ENCODE measurements at regions not wholly inside any gene's neighbourhood (a gene's known extent, or its start where the extent isn't known, plus 50 kb on each side); places are given as distances from the start of the nearest gene placed in this dataset.

DNA sequence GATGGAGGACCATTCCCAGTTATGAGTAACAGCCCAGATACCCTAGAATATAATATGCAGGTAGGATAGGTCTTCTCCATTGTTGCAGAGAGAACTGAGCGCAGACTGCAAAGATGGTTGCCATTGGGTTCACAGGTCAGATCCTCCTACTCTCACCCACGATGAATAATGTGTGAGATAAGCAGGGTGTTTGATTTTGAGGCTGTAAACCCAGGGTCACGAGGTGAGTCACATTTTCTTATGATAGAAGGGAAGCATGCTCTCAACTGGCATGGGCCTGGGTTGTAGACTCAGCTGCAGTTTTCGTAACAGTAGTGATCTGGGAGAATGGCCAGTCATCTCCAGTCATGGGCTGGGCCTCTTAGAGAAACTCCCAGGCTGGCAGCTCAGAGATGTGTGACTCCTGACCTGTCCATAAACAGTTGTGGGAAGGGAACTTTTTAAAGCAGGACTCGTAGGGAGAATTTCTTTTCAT is 74.2 kb downstream of the CD164 start (continued):
- TF ChIP-seq ZNF644 (tag; IDR thresholded peaks at IDR 0.05; ENCODE audit: low read depth) (peak; percentile 91), ZNF146 (CRISPR knock-in tag; IDR thresholded peaks at IDR 0.05; ENCODE audit: unreplicated experiment) (no peak), GABPA (tag; conservative IDR thresholded peaks at IDR 0.05; ENCODE audit: low read depth) (peak; percentile 25; the same call in 1 of the 2 replicates), PTTG1 (tag; IDR thresholded peaks at IDR 0.05; ENCODE audit: low read depth) (peak; percentile 79), LCOR (CRISPR knock-in tag; IDR thresholded peaks at IDR 0.05) (peak; percentile 42; the same call in 1 of the 2 replicates), FOXJ2 (tag; IDR thresholded peaks at IDR 0.05) (no peak; the same call in 1 of the 2 replicates), MED1 (CRISPR knock-in tag; IDR thresholded peaks at IDR 0.05; ENCODE audit: borderline replicate concordance) (no peak), MYNN (IDR thresholded peaks at IDR 0.05) (peak; percentile 83), MYNN (CRISPR knock-in tag; IDR thresholded peaks at IDR 0.05) (no peak), C11orf30 (IDR thresholded peaks at IDR 0.05; ENCODE audit: low read depth) (no peak), ZBTB7A (IDR thresholded peaks at IDR 0.05; ENCODE audit: borderline replicate concordance, control insufficient read depth, low read depth, low read length) (no peak), TAL1 (IDR thresholded peaks at IDR 0.05) (peak; percentile 65), HNRNPL (IDR thresholded peaks at IDR 0.05; ENCODE audit: low read depth, low read length) (no peak; the same call in 1 of the 2 replicates), XRCC5 (IDR thresholded peaks at IDR 0.05; ENCODE audit: low read depth, low read length) (no peak), SREBF2 (CRISPR knock-in tag; IDR thresholded peaks at IDR 0.05) (no peak), THRAP3 (IDR thresholded peaks at IDR 0.05; ENCODE audit: borderline replicate concordance) (no peak), KLF16 (IDR thresholded peaks at IDR 0.05) (peak; percentile 89), PYGO2 (tag; IDR thresholded peaks at IDR 0.05) (peak; percentile 87), ZNF696 (CRISPR knock-in tag; conservative IDR thresholded peaks at IDR 0.05) (no peak), ARHGAP35 (IDR thresholded peaks at IDR 0.05; ENCODE audit: partially characterized antibody) (no peak)
- TF ChIP-seq, protein P1, sequence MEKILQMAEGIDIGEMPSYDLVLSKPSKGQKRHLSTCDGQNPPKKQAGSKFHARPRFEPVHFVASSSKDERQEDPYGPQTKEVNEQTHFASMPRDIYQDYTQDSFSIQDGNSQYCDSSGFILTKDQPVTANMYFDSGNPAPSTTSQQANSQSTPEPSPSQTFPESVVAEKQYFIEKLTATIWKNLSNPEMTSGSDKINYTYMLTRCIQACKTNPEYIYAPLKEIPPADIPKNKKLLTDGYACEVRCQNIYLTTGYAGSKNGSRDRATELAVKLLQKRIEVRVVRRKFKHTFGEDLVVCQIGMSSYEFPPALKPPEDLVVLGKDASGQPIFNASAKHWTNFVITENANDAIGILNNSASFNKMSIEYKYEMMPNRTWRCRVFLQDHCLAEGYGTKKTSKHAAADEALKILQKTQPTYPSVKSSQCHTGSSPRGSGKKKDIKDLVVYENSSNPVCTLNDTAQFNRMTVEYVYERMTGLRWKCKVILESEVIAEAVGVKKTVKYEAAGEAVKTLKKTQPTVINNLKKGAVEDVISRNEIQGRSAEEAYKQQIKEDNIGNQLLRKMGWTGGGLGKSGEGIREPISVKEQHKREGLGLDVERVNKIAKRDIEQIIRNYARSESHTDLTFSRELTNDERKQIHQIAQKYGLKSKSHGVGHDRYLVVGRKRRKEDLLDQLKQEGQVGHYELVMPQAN (IDR thresholded peaks at IDR 0.05; ENCODE audit: borderline replicate concordance) = no peak
- TF ChIP-seq, protein P2, sequence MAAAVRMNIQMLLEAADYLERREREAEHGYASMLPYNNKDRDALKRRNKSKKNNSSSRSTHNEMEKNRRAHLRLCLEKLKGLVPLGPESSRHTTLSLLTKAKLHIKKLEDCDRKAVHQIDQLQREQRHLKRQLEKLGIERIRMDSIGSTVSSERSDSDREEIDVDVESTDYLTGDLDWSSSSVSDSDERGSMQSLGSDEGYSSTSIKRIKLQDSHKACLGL (CRISPR knock-in tag; IDR thresholded peaks at IDR 0.05; ENCODE audit: borderline replicate concordance, poor library complexity, severe bottlenecking) = no peak
- TF ChIP-seq, protein P3, sequence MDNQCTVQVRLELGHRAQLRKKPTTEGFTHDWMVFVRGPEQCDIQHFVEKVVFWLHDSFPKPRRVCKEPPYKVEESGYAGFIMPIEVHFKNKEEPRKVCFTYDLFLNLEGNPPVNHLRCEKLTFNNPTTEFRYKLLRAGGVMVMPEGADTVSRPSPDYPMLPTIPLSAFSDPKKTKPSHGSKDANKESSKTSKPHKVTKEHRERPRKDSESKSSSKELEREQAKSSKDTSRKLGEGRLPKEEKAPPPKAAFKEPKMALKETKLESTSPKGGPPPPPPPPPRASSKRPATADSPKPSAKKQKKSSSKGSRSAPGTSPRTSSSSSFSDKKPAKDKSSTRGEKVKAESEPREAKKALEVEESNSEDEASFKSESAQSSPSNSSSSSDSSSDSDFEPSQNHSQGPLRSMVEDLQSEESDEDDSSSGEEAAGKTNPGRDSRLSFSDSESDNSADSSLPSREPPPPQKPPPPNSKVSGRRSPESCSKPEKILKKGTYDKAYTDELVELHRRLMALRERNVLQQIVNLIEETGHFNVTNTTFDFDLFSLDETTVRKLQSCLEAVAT (IDR thresholded peaks at IDR 0.05) = peak in 1 of 2 experiments; percentile 76; a peak in 1 of 4 replicates
- TF ChIP-seq, protein P4, sequence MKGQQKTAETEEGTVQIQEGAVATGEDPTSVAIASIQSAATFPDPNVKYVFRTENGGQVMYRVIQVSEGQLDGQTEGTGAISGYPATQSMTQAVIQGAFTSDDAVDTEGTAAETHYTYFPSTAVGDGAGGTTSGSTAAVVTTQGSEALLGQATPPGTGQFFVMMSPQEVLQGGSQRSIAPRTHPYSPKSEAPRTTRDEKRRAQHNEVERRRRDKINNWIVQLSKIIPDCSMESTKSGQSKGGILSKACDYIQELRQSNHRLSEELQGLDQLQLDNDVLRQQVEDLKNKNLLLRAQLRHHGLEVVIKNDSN (CRISPR knock-in tag; IDR thresholded peaks at IDR 0.05) = peak; percentile 75
- TF ChIP-seq, protein P5, sequence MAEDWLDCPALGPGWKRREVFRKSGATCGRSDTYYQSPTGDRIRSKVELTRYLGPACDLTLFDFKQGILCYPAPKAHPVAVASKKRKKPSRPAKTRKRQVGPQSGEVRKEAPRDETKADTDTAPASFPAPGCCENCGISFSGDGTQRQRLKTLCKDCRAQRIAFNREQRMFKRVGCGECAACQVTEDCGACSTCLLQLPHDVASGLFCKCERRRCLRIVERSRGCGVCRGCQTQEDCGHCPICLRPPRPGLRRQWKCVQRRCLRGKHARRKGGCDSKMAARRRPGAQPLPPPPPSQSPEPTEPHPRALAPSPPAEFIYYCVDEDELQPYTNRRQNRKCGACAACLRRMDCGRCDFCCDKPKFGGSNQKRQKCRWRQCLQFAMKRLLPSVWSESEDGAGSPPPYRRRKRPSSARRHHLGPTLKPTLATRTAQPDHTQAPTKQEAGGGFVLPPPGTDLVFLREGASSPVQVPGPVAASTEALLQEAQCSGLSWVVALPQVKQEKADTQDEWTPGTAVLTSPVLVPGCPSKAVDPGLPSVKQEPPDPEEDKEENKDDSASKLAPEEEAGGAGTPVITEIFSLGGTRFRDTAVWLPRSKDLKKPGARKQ (CRISPR knock-in tag; IDR thresholded peaks at IDR 0.05) = no peak

Measured in K562 (cell line).